PC-9 (cell line): ENCODE measurements at regions not wholly inside any gene's neighbourhood (a gene's known extent, or its start where the extent isn't known, plus 50 kb on each side); places are given as distances from the start of the nearest gene placed in this dataset.

Experiments used
- BruUV-seq: library from RNA; stranded (reverse); fragments of 400-500 nt; replicated peaks from 2 replicates; lab custom pipeline; 2021; lab: Mats Ljungman, UMichigan
- CTCF ChIA-PET: fragments of 300-600 bp; sonication (Branson Sonifier 250); formaldehyde crosslinking; loops from one replicate; lab custom pipeline; 2022; ENCODE audit warnings: antibody characterized with exemption; lab: Charles Lee
- POLR2A ChIA-PET: fragments of 300-600 bp; sonication (Branson Sonifier 250); formaldehyde crosslinking; loops from one replicate; lab custom pipeline; 2022; ENCODE audit warnings: antibody characterized with exemption; ENCODE audit not compliant: unreplicated experiment; lab: Charles Lee
- DNase-seq, 2 experiments: peaks; one replicate each; pipeline versions ENCODE4 v3.0.0 to v3.0.0-alpha.2; 2015 to 2022; ENCODE audit warnings: mixed read lengths in 1 of 2
- H2AFZ ChIP-seq: fragments of 200-600 bp; sonication (generic); 2 replicates; pipeline ENCODE4 v1.8.1; 2017; ENCODE audit warnings: antibody characterized with exemption
- H3F3A ChIP-seq: fragments of 200-600 bp; sonication (generic); 2 replicates; pipeline ENCODE4 v1.8.1; 2017; ENCODE audit warnings: antibody characterized with exemption, mild to moderate bottlenecking, low read depth; ENCODE audit not compliant: insufficient read depth
- H3K27ac ChIP-seq: fragments of 200-600 bp; sonication (generic); 2 replicates; pipeline ENCODE4 v1.6.1; 2016; ENCODE audit warnings: mixed run types
- H3K27me3 ChIP-seq: fragments of 200-600 bp; sonication (generic); 2 replicates; pipeline ENCODE4 v1.6.1; 2016; ENCODE audit warnings: low read depth, mixed run types; ENCODE audit not compliant: insufficient read depth
- H3K36me3 ChIP-seq: fragments of 200-600 bp; sonication (generic); 2 replicates; pipeline ENCODE4 v1.6.1; 2016; ENCODE audit warnings: low read depth, mixed run types
- H3K4me1 ChIP-seq: fragments of 200-600 bp; sonication (generic); replicated peaks from 2 replicates; pipeline ENCODE4 v1.6.1; 2016; ENCODE audit warnings: mixed run types; ENCODE audit not compliant: insufficient read depth
- H3K4me2 ChIP-seq: fragments of 200-600 bp; sonication (generic); 2 replicates; pipeline ENCODE4 v1.6.1; 2017; ENCODE audit warnings: mixed run types
- H3K4me3 ChIP-seq: fragments of 200-600 bp; sonication (generic); 2 replicates; pipeline ENCODE4 v1.6.1; 2016; ENCODE audit warnings: mixed run types
- H3K79me2 ChIP-seq: fragments of 200-600 bp; sonication (generic); 2 replicates; pipeline ENCODE4 v1.6.1; 2017; ENCODE audit warnings: low read depth, mixed run types
- H3K9me2 ChIP-seq: fragments of 200-600 bp; sonication (generic); 2 replicates; pipeline ENCODE4 v1.8.1; 2017; ENCODE audit warnings: mild to moderate bottlenecking; ENCODE audit not compliant: insufficient read depth
- H3K9me3 ChIP-seq: fragments of 200-600 bp; sonication (generic); 2 replicates; pipeline ENCODE4 v1.8.1; 2016; ENCODE audit warnings: low read depth; ENCODE audit not compliant: insufficient read depth
- H4K20me1 ChIP-seq: fragments of 200-600 bp; sonication (generic); 2 replicates; pipeline ENCODE4 v1.8.1; 2017; ENCODE audit not compliant: insufficient read depth
- CTCF ChIP-seq: fragments of 200-600 bp; sonication (generic); conservative IDR thresholded peaks from 2 replicates; pipeline ENCODE4 v1.6.1; 2017; ENCODE audit warnings: mixed run types, antibody characterized with exemption, mild to moderate bottlenecking, moderate library complexity
- EZH2 ChIP-seq: fragments of 200-600 bp; sonication (generic); IDR thresholded peaks from 2 replicates; pipeline ENCODE4 v1.8.0; 2017; ENCODE audit warnings: antibody characterized with exemption, low read depth
- intact Hi-C: fragments of 100-400 bp; cut with micrococcal nuclease; formaldehyde crosslinking; loops from one replicate; pipeline ENCODE4 v1.10.0; 2022; ENCODE audit not compliant: unreplicated experiment

- H3K36me3 ChIP-seq: no peaks in the 10 kb centered on the region
- DNase-seq: no peak
- H3K27ac ChIP-seq: no peak overlapping the region
- no peaks in the 10 kb centered on the region for H3K79me2 ChIP-seq
- no peaks in the 10 kb centered on the region for H3F3A ChIP-seq
- CTCF ChIA-PET: no interaction called here
- TF ChIP-seq CTCF (no peak), EZH2 (no peak)
- H3K4me3 ChIP-seq: no peak overlapping the region
- H4K20me1 ChIP-seq: no peaks in the 10 kb centered on the region
- BruUV-seq: no TSS peak
- no peak overlapping the region for H3K4me2 ChIP-seq
- no peaks in the 10 kb centered on the region for H3K9me3 ChIP-seq
- no peak overlapping the region for H2AFZ ChIP-seq
- POLR2A ChIA-PET: no interaction called here
- peaks cover 51% of the 10 kb centered on the region for H3K27me3 ChIP-seq
- H3K9me2 ChIP-seq: no peaks in the 10 kb centered on the region
- intact Hi-C loops: no loop called here
- no peaks in the 10 kb centered on the region for H3K4me1 ChIP-seq
These were observed 82.2 kb upstream of the CXCL14 start for GRCh38 chr5:135660826-135661575.

DNA sequence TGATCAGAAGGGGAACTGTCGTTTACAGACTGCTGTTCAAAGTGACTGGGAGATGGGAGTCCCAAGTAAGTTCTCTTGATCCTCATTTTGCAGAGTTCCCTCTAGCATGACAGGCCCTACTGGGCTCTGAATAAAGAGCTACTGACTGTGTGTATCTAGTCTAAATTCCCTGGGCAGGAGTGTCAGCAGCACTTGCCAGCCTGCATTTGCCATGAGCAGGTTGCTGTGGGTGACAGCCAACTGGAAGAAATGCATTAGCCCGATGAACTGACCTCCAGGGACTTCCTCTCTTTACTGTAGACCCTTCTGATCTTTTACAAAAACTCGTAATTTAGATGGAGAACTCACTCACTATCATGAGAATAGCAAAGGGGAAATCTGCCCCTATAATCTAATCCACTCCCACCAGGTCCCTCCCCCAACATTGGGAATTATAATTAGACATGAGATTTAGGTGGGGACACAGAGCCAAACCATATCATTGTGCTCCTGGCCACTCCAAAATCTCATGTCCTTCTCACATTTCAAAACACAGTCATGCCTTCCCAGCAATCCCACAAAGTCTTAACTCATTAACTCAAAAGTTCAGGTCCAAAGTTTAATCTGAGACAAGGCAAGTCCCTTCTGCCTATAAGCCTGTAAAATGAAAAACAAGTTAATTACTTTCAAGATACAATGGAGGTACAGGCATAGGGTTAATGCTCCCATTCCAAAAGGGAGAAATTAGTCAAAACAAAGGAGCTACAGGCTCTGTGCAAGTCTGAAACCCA lies 78.9 kb upstream of the CXCL14 start:
- H4K20me1 ChIP-seq: no peaks in the 10 kb centered on the region
- no peaks in the 10 kb centered on the region for H3F3A ChIP-seq
- H3K9me3 ChIP-seq: no peaks in the 10 kb centered on the region
- H3K36me3 ChIP-seq: no peaks in the 10 kb centered on the region
- no peak overlapping the region for H2AFZ ChIP-seq
- no peaks in the 10 kb centered on the region for H3K9me2 ChIP-seq
- CTCF ChIA-PET: no interaction called here
- TF ChIP-seq EZH2 (no peak), CTCF (no peak)
- no peaks in the 10 kb centered on the region for H3K79me2 ChIP-seq
- H3K4me1 ChIP-seq: no peaks in the 10 kb centered on the region
- POLR2A ChIA-PET: no interaction called here
- no peak overlapping the region for H3K4me3 ChIP-seq
- peaks cover 56% of the 10 kb centered on the region for H3K27me3 ChIP-seq
- BruUV-seq: no TSS peak
- DNase-seq: no peak
- intact Hi-C loops: no loop called here
- no peak overlapping the region for H3K4me2 ChIP-seq
- H3K27ac ChIP-seq: no peak overlapping the region

DNA sequence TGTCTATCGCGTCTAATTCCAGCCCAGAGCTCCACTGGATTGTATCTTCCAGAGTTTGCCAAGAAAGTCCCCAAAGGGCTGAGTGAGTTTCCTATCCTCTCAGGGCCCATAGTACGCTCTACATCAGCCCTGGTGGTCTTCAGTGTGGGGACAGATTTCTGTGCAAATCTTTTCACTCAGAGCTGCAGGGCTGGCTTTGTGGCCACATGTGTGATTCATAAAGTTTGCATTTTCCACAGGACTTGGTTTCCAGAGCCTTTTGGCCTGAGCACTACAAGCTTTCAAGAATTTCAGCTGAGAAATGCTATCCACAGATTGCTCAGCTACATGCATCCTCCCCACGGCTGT lies 76.7 kb upstream of the CXCL14 start:
- no peaks in the 10 kb centered on the region for H3K9me2 ChIP-seq
- no peak overlapping the region for H3K4me2 ChIP-seq
- no peaks in the 10 kb centered on the region for H3K9me3 ChIP-seq
- H3K4me3 ChIP-seq: no peak overlapping the region
- H3K79me2 ChIP-seq: no peaks in the 10 kb centered on the region
- peaks cover 40% of the 10 kb centered on the region for H3K27me3 ChIP-seq
- DNase-seq: no peak
- no peak for TF ChIP-seq EZH2
- TF ChIP-seq CTCF: no peak
- POLR2A ChIA-PET: no interaction called here
- no peaks in the 10 kb centered on the region for H3F3A ChIP-seq
- no TSS peak for BruUV-seq
- H3K27ac ChIP-seq: no peak overlapping the region
- no peaks in the 10 kb centered on the region for H3K4me1 ChIP-seq
- no peaks in the 10 kb centered on the region for H3K36me3 ChIP-seq
- no peaks in the 10 kb centered on the region for H4K20me1 ChIP-seq
- H2AFZ ChIP-seq: no peak overlapping the region
- CTCF ChIA-PET: no interaction called here
- intact Hi-C loops: no loop called here
